ENCODE measurements at regions not wholly inside any gene's neighbourhood (a gene's known extent, or its start where the extent isn't known, plus 50 kb on each side); places are given as distances from the start of the nearest gene placed in this dataset.

GRCh38 chr2:43051338-43051737, 175.1 kb downstream of the ZFP36L2 start:
- TF ChIP-seq CTCF (conservative IDR thresholded peaks at IDR 0.05) (no peak), ZFX (IDR thresholded peaks at IDR 0.05) (no peak)
